ENCODE measurements at regions not wholly inside any gene's neighbourhood (a gene's known extent, or its start where the extent isn't known, plus 50 kb on each side); places are given as distances from the start of the nearest gene placed in this dataset.

GRCh38 chr2:75428646-75429443 lies 131.9 kb downstream of the EVA1A start:
- no peak for TF ChIP-seq CTCF (IDR thresholded peaks at IDR 0.05; ENCODE audit: low read depth, low read length)
- no peak for TF ChIP-seq MAX (IDR thresholded peaks at IDR 0.05; ENCODE audit: low read depth, low read length)
- no peak for TF ChIP-seq MYC (IDR thresholded peaks at IDR 0.05; ENCODE audit: low read depth, low read length)
- no peak for TF ChIP-seq POLR2A (IDR thresholded peaks at IDR 0.05; ENCODE audit: extremely low read depth, insufficient read length)
